Caco-2 (cell line): ENCODE measurements at regions not wholly inside any gene's neighbourhood (a gene's known extent, or its start where the extent isn't known, plus 50 kb on each side); places are given as distances from the start of the nearest gene placed in this dataset.

Source experiments
- BruUV-seq: library from RNA; stranded (reverse); fragments of 400-500 nt; replicated peaks from 2 replicates; lab custom pipeline; 2021; lab: Mats Ljungman, UMichigan
- CTCF ChIA-PET: fragments of 300-600 bp; sonication (Branson Sonifier 250); formaldehyde crosslinking; loops from one replicate; lab custom pipeline; 2022; ENCODE audit warnings: antibody characterized with exemption; lab: Charles Lee
- POLR2A ChIA-PET: fragments of 300-600 bp; sonication (Branson Sonifier 250); formaldehyde crosslinking; loops from one replicate; lab custom pipeline; 2022; ENCODE audit warnings: antibody characterized with exemption; lab: Charles Lee
- DNase-seq, 2 experiments: peaks; one replicate each; pipeline versions ENCODE4 v3.0.0 to v3.0.0-alpha.2; 2020 to 2022
- H3K27me3 ChIP-seq: replicated peaks from 2 replicates; pipeline ENCODE4 v1.6.0; 2011; ENCODE audit warnings: low read length; ENCODE audit not compliant: control insufficient read depth, insufficient read depth
- H3K36me3 ChIP-seq: 2 replicates; pipeline ENCODE4 v1.5.1; 2011; ENCODE audit warnings: low read length; ENCODE audit not compliant: control insufficient read depth, insufficient read depth
- H3K4me1 ChIP-seq: fragments of 250-450 bp; sonication (Bioruptor Pico); 2 replicates; pipeline ENCODE4 v1.5.1; 2020; ENCODE audit warnings: mild to moderate bottlenecking
- H3K4me3 ChIP-seq: 2 replicates; pipeline ENCODE4 v1.5.1; 2011; ENCODE audit warnings: low read depth, mild to moderate bottlenecking, control low read depth, low read length
- H3K9me3 ChIP-seq: fragments of 250-450 bp; sonication (Bioruptor Pico); 2 replicates; pipeline ENCODE4 v1.5.1; 2020; ENCODE audit warnings: mild to moderate bottlenecking, moderate library complexity
- H3K27ac Mint-ChIP-seq: one replicate; pipeline ENCODE4 v1.8.0; 2022; ENCODE audit warnings: mixed read lengths; ENCODE audit not compliant: unreplicated experiment
- H3K27me3 Mint-ChIP-seq: one replicate; pipeline ENCODE4 v1.8.0; 2022; ENCODE audit warnings: mixed read lengths; ENCODE audit not compliant: insufficient read depth, unreplicated experiment
- H3K36me3 Mint-ChIP-seq: one replicate; pipeline ENCODE4 v1.8.0; 2022; ENCODE audit warnings: mild to moderate bottlenecking, mixed read lengths; ENCODE audit not compliant: insufficient read depth, unreplicated experiment
- H3K4me1 Mint-ChIP-seq: one replicate; pipeline ENCODE4 v1.8.0; 2022; ENCODE audit warnings: low read depth, mixed read lengths; ENCODE audit not compliant: unreplicated experiment
- H3K4me3 Mint-ChIP-seq: one replicate; pipeline ENCODE4 v1.8.0; 2022; ENCODE audit warnings: mild to moderate bottlenecking, moderate library complexity, mixed read lengths; ENCODE audit not compliant: unreplicated experiment
- H3K9me3 Mint-ChIP-seq: one replicate; pipeline ENCODE4 v1.8.0; 2022; ENCODE audit warnings: mixed read lengths; ENCODE audit not compliant: unreplicated experiment
- intact Hi-C: fragments of 100-400 bp; cut with micrococcal nuclease; formaldehyde crosslinking; loops from one replicate; pipeline ENCODE4 v1.10.0; 2022; ENCODE audit not compliant: unreplicated experiment
- TF ChIP-seq, protein P1 (sequence below), 2 experiments: fragments of 200-600 bp in 1 of 2; IDR thresholded peaks; 1 replicate in 1 of 2; 2 replicates in 1 of 2; pipeline versions ENCODE4 v1.5.1 to v1.8.0; 2011 to 2022; ENCODE audit warnings: antibody characterized with exemption in 1 of 2, control low read depth in 1 of 2, inconsistent platforms in 1 of 2, low read depth in 1 of 2, low read length in 1 of 2, mild to moderate bottlenecking in 1 of 2, moderate library complexity in 1 of 2; ENCODE audit not compliant: insufficient read depth in 1 of 2, severe bottlenecking in 1 of 2, unreplicated experiment in 1 of 2

DNA sequence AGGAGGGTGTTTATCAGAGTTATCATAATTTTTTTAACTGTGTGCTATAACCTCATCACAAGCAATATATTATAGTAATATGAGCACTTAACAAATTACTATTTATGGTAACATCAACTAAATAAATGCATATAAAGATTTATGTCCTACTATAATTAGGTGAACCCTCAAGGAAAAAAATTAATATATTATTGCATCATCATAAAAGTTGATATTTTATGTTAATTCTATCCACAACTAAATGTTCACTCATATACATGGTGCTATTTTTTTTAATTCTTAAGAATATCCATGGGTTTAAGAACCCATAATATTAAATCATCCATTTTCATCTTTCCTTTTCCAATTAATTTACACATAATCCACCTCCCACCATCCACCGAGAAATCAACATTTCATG is 506.0 kb upstream of the USP15 start:
- Histone ChIP-seq H3K36me3 (no peaks in the 10 kb centered on the region), H3K4me1 (no peaks in the 10 kb centered on the region), H3K4me3 (no peak overlapping the region), H3K9me3 (no peaks in the 10 kb centered on the region), H3K27me3 (no peaks in the 10 kb centered on the region)
- BruUV-seq = no TSS peak
- POLR2A ChIA-PET = no interaction called here
- no peak overlapping the region for H3K27ac Mint-ChIP-seq
- no peak overlapping the region for H3K4me3 Mint-ChIP-seq
- intact Hi-C loops = no loop called here
- no peaks in the 10 kb centered on the region for H3K36me3 Mint-ChIP-seq
- H3K4me1 Mint-ChIP-seq = no peaks in the 10 kb centered on the region
- H3K9me3 Mint-ChIP-seq = no peaks in the 10 kb centered on the region
- DNase-seq = no peak
- TF ChIP-seq, protein P1, sequence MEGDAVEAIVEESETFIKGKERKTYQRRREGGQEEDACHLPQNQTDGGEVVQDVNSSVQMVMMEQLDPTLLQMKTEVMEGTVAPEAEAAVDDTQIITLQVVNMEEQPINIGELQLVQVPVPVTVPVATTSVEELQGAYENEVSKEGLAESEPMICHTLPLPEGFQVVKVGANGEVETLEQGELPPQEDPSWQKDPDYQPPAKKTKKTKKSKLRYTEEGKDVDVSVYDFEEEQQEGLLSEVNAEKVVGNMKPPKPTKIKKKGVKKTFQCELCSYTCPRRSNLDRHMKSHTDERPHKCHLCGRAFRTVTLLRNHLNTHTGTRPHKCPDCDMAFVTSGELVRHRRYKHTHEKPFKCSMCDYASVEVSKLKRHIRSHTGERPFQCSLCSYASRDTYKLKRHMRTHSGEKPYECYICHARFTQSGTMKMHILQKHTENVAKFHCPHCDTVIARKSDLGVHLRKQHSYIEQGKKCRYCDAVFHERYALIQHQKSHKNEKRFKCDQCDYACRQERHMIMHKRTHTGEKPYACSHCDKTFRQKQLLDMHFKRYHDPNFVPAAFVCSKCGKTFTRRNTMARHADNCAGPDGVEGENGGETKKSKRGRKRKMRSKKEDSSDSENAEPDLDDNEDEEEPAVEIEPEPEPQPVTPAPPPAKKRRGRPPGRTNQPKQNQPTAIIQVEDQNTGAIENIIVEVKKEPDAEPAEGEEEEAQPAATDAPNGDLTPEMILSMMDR (IDR thresholded peaks at IDR 0.05; ENCODE audit: insufficient read depth in 1 of 2, low read depth in 1 of 2, low read length in 1 of 2, severe bottlenecking in 1 of 2, unreplicated experiment in 1 of 2) = no peak
- CTCF ChIA-PET = no interaction called here
- H3K27me3 Mint-ChIP-seq = no peaks in the 10 kb centered on the region

DNA sequence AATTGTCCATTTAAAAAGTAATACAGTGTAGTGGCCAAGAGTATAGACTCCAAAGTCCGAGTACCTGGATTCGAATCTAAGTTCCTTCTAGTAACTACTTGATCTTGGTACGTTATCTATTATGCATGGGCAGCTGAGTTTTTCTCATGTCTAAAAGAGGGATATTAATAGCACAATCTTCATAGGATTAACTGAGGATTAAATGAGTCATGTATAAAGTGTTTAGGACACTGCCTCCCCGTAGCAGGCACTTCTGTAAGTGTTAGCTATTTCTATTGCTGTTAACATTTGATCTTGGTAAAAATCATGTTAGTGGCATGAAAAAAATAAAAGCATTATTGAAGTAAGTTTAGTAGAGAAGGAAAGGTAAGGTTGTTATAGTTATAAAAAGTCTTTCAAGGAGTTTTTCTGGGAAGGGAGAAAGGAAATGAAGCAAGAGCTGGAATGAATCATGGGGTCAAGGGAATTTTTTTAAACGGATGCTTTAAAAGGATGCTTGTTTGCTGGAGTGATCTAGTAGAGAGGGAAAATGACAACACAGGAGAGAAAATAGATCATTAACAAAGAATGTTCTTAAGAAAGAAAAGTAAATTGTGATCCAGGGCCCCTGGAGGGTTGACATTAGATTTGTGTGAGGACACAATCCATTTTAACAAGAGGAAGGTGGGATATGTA is 502.2 kb upstream of the USP15 start:
- no peaks in the 10 kb centered on the region for H3K27me3 ChIP-seq
- Mint-ChIP-seq H3K27me3 (no peaks in the 10 kb centered on the region), H3K4me3 (no peak overlapping the region), H3K27ac (no peak overlapping the region), H3K36me3 (no peaks in the 10 kb centered on the region), H3K4me1 (no peaks in the 10 kb centered on the region), H3K9me3 (no peaks in the 10 kb centered on the region)
- ChIA-PET POLR2A (no interaction called here), CTCF (no interaction called here)
- H3K9me3 ChIP-seq = no peaks in the 10 kb centered on the region
- intact Hi-C loops = no loop called here
- TF ChIP-seq, protein P1 (IDR thresholded peaks at IDR 0.05; ENCODE audit: insufficient read depth in 1 of 2, low read depth in 1 of 2, low read length in 1 of 2, severe bottlenecking in 1 of 2, unreplicated experiment in 1 of 2) = no peak
- no peak overlapping the region for H3K4me3 ChIP-seq
- no peak for DNase-seq
- H3K4me1 ChIP-seq = no peaks in the 10 kb centered on the region
- BruUV-seq = no TSS peak
- H3K36me3 ChIP-seq = no peaks in the 10 kb centered on the region

DNA sequence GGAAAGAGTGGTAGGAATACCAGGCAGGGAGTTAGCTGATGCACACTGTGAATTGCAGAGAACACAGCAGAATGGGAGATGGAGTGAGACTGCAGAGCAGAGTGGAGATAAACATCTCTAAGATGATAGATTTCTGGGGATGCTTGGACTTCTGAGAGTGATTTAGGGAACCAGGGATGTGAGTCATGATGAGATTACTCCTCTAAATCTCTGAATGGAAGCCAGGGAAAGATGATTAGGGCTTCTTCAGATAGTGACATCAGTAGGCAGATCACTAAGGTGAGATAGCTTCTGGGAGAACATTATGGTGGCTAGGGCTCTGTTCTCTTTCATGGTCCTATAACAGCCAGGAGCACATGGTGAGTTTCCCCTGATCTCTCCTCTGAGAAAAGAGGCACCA is 501.5 kb upstream of the USP15 start:
- Mint-ChIP-seq H3K27me3 (no peaks in the 10 kb centered on the region), H3K9me3 (no peaks in the 10 kb centered on the region), H3K4me3 (no peak overlapping the region), H3K4me1 (no peaks in the 10 kb centered on the region), H3K27ac (no peak overlapping the region), H3K36me3 (no peaks in the 10 kb centered on the region)
- BruUV-seq = no TSS peak
- ChIA-PET CTCF (no interaction called here), POLR2A (no interaction called here)
- Histone ChIP-seq H3K36me3 (no peaks in the 10 kb centered on the region), H3K9me3 (no peaks in the 10 kb centered on the region), H3K4me1 (no peaks in the 10 kb centered on the region), H3K27me3 (no peaks in the 10 kb centered on the region), H3K4me3 (no peak overlapping the region)
- no peak for DNase-seq
- intact Hi-C loops = no loop called here
- TF ChIP-seq, protein P1 (IDR thresholded peaks at IDR 0.05; ENCODE audit: insufficient read depth in 1 of 2, low read depth in 1 of 2, low read length in 1 of 2, severe bottlenecking in 1 of 2, unreplicated experiment in 1 of 2) = no peak
